Lower lobe of right lung (tissue), 2 donors: ENCODE measurements at regions not wholly inside any gene's neighbourhood (a gene's known extent, or its start where the extent isn't known, plus 50 kb on each side); places are given as distances from the start of the nearest gene placed in this dataset.
"Not testable (repeated sequence)": the region's sequence is repeated elsewhere in the genome, so short reads cannot be mapped to it uniquely, and the experiment has no call there.

Experiments
- ATAC-seq, 2 donors: fragments of 200-7000 bp; cut with Tn5 transposase; one replicate each; pipeline ENCODE4 v1.9.1; 2020 to 2022; ENCODE audit warnings: mild to moderate bottlenecking in 2 of 2, moderate library complexity in 2 of 2
- DNase-seq: peaks from one replicate; pipeline ENCODE4 v3.0.0-alpha.2; 2020
- H3K27ac ChIP-seq: fragments of 200-600 bp; one replicate; pipeline ENCODE4 v1.8.0; 2022
- H3K27me3 ChIP-seq: fragments of 200-600 bp; one replicate; pipeline ENCODE4 v1.8.0; 2022; ENCODE audit warnings: low read depth
- H3K36me3 ChIP-seq: fragments of 200-600 bp; one replicate; pipeline ENCODE4 v1.8.0; 2022; ENCODE audit warnings: mild to moderate bottlenecking
- H3K4me1 ChIP-seq: fragments of 200-600 bp; one replicate; pipeline ENCODE4 v1.8.0; 2022
- H3K4me3 ChIP-seq: fragments of 200-600 bp; one replicate; pipeline ENCODE4 v1.8.0; 2022; ENCODE audit warnings: mild to moderate bottlenecking
- H3K9me3 ChIP-seq: fragments of 200-600 bp; one replicate; pipeline ENCODE4 v1.8.0; 2022
- intact Hi-C: fragments of 100-400 bp; cut with DNase I; formaldehyde crosslinking; loops from one replicate; pipeline ENCODE4 v1.11.0; 2022
- TF ChIP-seq, protein P1 (sequence below): fragments of 200-600 bp; IDR thresholded peaks from one replicate; pipeline ENCODE4 v1.8.0; 2022; ENCODE audit warnings: antibody characterized with exemption, mild to moderate bottlenecking
- donor health status: DM: no; HTN: yes; CAD: no; lungs with severe emphysema.

DNA sequence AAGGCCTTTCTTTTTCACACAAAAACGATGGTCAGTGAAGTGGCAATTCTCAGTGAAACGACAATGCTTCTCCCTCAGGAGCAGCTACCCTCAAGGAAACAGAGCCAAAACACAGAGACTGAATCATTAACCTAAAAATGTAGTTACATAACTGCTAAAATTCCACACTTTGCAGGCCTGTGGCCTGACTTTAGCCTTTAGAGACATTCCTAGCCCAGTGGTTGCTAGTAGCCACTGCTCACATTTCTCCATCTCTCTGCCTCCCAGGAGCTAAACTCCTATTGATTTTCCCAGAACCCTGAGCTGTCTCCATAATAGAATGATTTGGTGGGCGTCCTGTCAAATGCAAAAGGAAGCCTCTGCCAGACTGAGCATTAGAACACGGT is 630.1 kb upstream of the KCNMB2 start:
- intact Hi-C loops, result no loop called here
- peak overlapping the region; percentile 71 for H3K27ac ChIP-seq
- H3K4me1 ChIP-seq, result peaks cover 22% of the 10 kb centered on the region

DNA sequence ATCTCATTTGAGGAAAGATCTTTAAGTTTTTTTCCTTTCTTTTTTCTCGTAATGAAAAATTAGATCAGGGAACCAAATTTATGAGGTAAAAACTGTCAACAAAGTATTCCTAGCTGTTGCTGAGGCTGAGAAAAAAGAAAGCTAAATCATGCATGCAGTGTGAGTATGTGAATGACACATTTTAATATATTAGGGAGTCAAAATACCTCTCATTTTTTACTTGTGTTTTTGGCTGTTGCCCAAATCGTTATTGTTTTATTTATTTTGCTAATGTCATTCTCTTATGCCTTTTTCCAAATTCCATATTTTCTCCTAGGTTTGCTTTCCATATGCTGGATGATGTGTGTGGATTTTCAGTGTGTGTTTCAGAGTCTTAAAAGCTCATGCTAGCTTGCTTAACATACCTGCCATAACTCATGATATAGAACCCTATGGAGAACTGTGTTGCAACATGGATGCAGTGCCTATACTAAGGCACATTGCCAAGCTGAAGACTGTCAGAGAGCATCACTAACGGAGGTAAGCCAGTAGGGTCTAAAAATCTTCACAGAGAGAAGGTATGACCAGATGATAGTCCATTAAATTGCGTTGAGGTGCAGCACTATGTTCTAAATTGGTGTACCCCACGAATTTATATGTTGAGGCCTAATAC is 629.5 kb upstream of the KCNMB2 start:
- Histone ChIP-seq H3K27ac (peak overlapping the region; percentile 71), H3K4me1 (peaks cover 22% of the 10 kb centered on the region)
- intact Hi-C loops, result no loop called here

More for the DNA sequence above, 630.1 kb upstream of the KCNMB2 start:
- TF ChIP-seq, protein P1, sequence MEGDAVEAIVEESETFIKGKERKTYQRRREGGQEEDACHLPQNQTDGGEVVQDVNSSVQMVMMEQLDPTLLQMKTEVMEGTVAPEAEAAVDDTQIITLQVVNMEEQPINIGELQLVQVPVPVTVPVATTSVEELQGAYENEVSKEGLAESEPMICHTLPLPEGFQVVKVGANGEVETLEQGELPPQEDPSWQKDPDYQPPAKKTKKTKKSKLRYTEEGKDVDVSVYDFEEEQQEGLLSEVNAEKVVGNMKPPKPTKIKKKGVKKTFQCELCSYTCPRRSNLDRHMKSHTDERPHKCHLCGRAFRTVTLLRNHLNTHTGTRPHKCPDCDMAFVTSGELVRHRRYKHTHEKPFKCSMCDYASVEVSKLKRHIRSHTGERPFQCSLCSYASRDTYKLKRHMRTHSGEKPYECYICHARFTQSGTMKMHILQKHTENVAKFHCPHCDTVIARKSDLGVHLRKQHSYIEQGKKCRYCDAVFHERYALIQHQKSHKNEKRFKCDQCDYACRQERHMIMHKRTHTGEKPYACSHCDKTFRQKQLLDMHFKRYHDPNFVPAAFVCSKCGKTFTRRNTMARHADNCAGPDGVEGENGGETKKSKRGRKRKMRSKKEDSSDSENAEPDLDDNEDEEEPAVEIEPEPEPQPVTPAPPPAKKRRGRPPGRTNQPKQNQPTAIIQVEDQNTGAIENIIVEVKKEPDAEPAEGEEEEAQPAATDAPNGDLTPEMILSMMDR, result no peak
- H3K27me3 ChIP-seq, result no peaks in the 10 kb centered on the region
- H3K4me3 ChIP-seq, result no peak overlapping the region
- DNase-seq, result no peak
- peak; percentile 69 to 93 for ATAC-seq
- H3K9me3 ChIP-seq, result no peaks in the 10 kb centered on the region
- H3K36me3 ChIP-seq, result no peaks in the 10 kb centered on the region

DNA sequence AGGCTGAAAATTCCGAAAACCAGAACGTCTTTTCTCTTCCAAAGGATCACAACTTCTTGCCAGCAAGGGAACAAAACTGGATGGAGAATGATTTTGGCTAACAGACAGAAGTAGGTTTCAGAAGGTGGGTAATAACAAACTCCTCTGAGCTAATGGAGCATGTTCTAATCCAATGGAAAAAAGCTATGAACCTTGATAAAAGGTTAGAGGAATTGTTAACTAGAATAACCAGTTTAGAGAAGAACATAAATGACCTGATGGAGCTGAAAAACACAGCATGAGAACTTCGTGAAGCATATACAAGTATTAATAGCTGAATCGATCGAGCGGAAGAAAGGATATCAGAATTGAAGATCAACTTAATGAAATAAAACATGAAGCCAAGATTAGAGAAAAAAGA is 626.7 kb upstream of the KCNMB2 start:
- H3K27ac ChIP-seq, H3K4me3 ChIP-seq, H3K36me3 ChIP-seq, intact Hi-C loops, H3K27me3 ChIP-seq, DNase-seq, H3K9me3 ChIP-seq, ATAC-seq: not testable (repeated sequence)
- H3K4me1 ChIP-seq, result peaks cover 22% of the 10 kb centered on the region

More for the DNA sequence above, 629.5 kb upstream of the KCNMB2 start:
- TF ChIP-seq, protein P1, result no peak
- H3K27me3 ChIP-seq, result no peaks in the 10 kb centered on the region
- no peaks in the 10 kb centered on the region for H3K36me3 ChIP-seq
- no peak for DNase-seq
- H3K9me3 ChIP-seq, result no peaks in the 10 kb centered on the region
- no peak overlapping the region for H3K4me3 ChIP-seq
- ATAC-seq, result no peak

DNA sequence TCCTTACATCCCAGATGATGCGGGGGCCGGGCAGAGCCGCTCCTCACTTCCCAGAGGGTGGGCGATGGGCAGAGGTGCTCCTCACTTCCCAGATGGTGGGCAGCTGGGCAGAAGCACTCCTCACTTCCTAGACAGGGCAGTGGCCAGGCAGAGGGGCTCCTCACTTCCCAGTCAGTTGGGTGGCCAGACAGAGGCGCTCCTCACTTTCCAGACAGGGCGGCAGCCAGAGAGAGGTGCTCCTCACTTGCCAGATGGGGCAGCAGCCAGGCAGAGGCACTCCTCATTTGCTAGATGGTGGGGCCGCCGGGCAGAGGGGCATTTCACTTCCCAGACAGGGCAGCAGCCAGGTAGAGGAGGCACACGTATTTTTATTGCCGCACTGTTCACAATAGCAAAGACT is 622.0 kb upstream of the KCNMB2 start:
- no peak for DNase-seq
- H3K4me3 ChIP-seq, result no peak overlapping the region
- no peak overlapping the region for H3K27ac ChIP-seq
- H3K9me3 ChIP-seq, result no peaks in the 10 kb centered on the region
- intact Hi-C loops, result no loop called here
- no peaks in the 10 kb centered on the region for H3K4me1 ChIP-seq
- no peaks in the 10 kb centered on the region for H3K36me3 ChIP-seq
- ATAC-seq, result no peak
- no peaks in the 10 kb centered on the region for H3K27me3 ChIP-seq
- TF ChIP-seq, protein P1, result no peak

DNA sequence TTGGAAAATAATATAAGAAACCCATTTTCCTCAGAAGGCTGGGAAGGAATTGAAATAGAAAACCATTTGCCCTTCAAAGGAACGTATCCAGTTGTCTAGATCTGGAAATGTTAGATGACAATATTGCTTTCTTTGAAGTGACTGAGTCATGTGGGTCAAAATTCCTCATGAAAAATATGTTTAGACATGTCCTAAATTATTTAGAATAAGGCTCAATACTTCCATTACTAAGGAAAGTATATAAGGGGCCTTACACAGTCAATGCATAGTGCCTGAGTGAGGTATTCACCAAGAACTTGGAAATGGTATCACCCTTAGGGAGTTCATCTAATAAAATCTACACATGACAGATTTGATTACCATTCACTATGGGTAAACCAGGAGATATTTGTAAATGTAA is 619.8 kb upstream of the KCNMB2 start:
- intact Hi-C loops, result no loop called here
- no peaks in the 10 kb centered on the region for H3K36me3 ChIP-seq
- DNase-seq (no peak), ATAC-seq (no peak)
- no peak overlapping the region for H3K27ac ChIP-seq
- H3K4me3 ChIP-seq, result no peak overlapping the region
- TF ChIP-seq, protein P1, result no peak
- H3K9me3 ChIP-seq, result no peaks in the 10 kb centered on the region
- no peaks in the 10 kb centered on the region for H3K4me1 ChIP-seq
- H3K27me3 ChIP-seq, result no peaks in the 10 kb centered on the region

DNA sequence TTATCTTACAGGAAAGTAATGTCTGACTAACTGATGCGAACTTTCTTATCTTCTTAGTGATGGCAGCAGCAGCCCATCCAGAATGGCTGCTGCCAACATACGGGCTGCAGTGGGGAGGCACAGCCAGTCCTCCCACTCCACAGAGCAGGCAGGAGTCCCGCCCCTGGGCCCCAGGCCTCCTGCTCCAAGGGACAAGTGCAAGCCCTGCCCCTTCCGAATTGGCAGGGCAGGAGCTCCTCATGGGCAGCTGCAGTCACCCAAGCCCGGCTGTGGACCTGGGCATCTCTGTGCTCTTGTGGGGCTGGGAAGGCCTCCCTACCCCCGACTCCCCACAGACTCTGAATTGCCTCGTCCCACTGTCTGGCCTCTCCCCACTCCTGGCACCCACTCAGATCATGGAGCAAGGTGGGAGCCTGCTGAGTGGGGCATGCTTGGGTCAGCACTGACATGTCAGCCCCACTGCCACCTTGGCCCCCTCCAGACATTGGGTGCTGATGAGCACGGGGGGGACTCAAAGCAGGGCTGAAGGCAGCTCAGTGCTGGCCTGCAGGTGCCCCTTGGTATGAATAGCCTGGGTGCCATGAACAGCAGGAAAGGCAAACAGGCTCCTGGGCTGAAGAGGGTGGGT is 618.9 kb upstream of the KCNMB2 start:
- Histone ChIP-seq H3K4me3 (no peak overlapping the region), H3K4me1 (no peaks in the 10 kb centered on the region), H3K36me3 (no peaks in the 10 kb centered on the region), H3K27me3 (no peaks in the 10 kb centered on the region), H3K27ac (no peak overlapping the region), H3K9me3 (no peaks in the 10 kb centered on the region)
- TF ChIP-seq, protein P1, result no peak
- no peak for DNase-seq
- peak in 1 of 2 donors; percentile 34 for ATAC-seq
- intact Hi-C loops, result no loop called here
